ENCODE measurements at regions not wholly inside any gene's neighbourhood (a gene's known extent, or its start where the extent isn't known, plus 50 kb on each side); places are given as distances from the start of the nearest gene placed in this dataset.
"Not testable (repeated sequence)": the region's sequence is repeated elsewhere in the genome, so short reads cannot be mapped to it uniquely, and the experiment has no call there.

GRCh38 chr14:27845241-27845850, 921.2 kb upstream of the FOXG1 start:
- no peak for DNase-seq (ENCODE audit: insufficient read length, low spot score)
- no peak for TF ChIP-seq CTCF (IDR thresholded peaks at IDR 0.05; ENCODE audit: insufficient read depth, missing control alignments)
- FAIRE-seq: no peak

GRCh38 chr14:27845902-27846301, 920.7 kb upstream of the FOXG1 start:
- TF ChIP-seq CTCF (IDR thresholded peaks at IDR 0.05; ENCODE audit: insufficient read depth, missing control alignments): no peak
- FAIRE-seq (no peak), DNase-seq (ENCODE audit: insufficient read length, low spot score) (no peak)

GRCh38 chr14:27847480-27847879, 919.1 kb upstream of the FOXG1 start:
- FAIRE-seq; DNase-seq (ENCODE audit: insufficient read length, low spot score): not testable (repeated sequence)

- FAIRE-seq: not testable (repeated sequence)
Measured at GRCh38 chr14:27849193-27849592, 917.4 kb upstream of the FOXG1 start.

GRCh38 chr14:27862684-27863083, 903.9 kb upstream of the FOXG1 start:
- TF ChIP-seq CTCF (IDR thresholded peaks at IDR 0.05; ENCODE audit: insufficient read depth, missing control alignments): no peak
- no peak for FAIRE-seq
- DNase-seq (ENCODE audit: insufficient read length, low spot score): no peak

More at GRCh38 chr14:27849193-27849592, 917.4 kb upstream of the FOXG1 start:
- DNase-seq (ENCODE audit: insufficient read length, low spot score): not testable (repeated sequence)

GRCh38 chr14:27863166-27863565, 903.4 kb upstream of the FOXG1 start:
- TF ChIP-seq CTCF (IDR thresholded peaks at IDR 0.05; ENCODE audit: insufficient read depth, missing control alignments): no peak
- no peak for FAIRE-seq
- no peak for DNase-seq (ENCODE audit: insufficient read length, low spot score)

GRCh38 chr14:27881063-27881462, 885.5 kb upstream of the FOXG1 start:
- FAIRE-seq: no peak

GRCh38 chr14:27881646-27882045, 884.9 kb upstream of the FOXG1 start:
- DNase-seq (ENCODE audit: insufficient read length, low spot score) (no peak), FAIRE-seq (no peak)
- TF ChIP-seq CTCF (IDR thresholded peaks at IDR 0.05; ENCODE audit: insufficient read depth, missing control alignments): no peak

More at GRCh38 chr14:27881063-27881462, 885.5 kb upstream of the FOXG1 start:
- no peak for DNase-seq (ENCODE audit: insufficient read length, low spot score)
- TF ChIP-seq CTCF (IDR thresholded peaks at IDR 0.05; ENCODE audit: insufficient read depth, missing control alignments): no peak
